Osteoblast (primary cell): ENCODE measurements at regions not wholly inside any gene's neighbourhood (a gene's known extent, or its start where the extent isn't known, plus 50 kb on each side); places are given as distances from the start of the nearest gene placed in this dataset.

Source experiments
- DNase-seq: peaks from one replicate; pipeline ENCODE4 v3.0.0; 2011; ENCODE audit warnings: low spot score, mixed read lengths; ENCODE audit not compliant: insufficient read length; ENCODE audit errors: missing footprints
- H2AFZ ChIP-seq: 2 replicates; pipeline ENCODE4 v1.6.0; 2011; ENCODE audit warnings: mild to moderate bottlenecking, low read length
- H3K27ac ChIP-seq: 2 replicates; pipeline ENCODE4 v1.5.1; 2011; ENCODE audit warnings: mild to moderate bottlenecking, low read depth, low read length, moderate library complexity
- H3K27me3 ChIP-seq: 2 replicates; pipeline ENCODE4 v1.6.0; 2012; ENCODE audit warnings: mild to moderate bottlenecking, control low read depth, inconsistent platforms, low read length, moderate library complexity; ENCODE audit not compliant: insufficient read depth
- H3K36me3 ChIP-seq: 2 replicates; pipeline ENCODE4 v1.5.1; 2011; ENCODE audit warnings: mild to moderate bottlenecking, low read length, control low read depth, moderate library complexity; ENCODE audit not compliant: insufficient read depth
- H3K4me1 ChIP-seq: 2 replicates; pipeline ENCODE4 v1.5.1; 2011; ENCODE audit warnings: mild to moderate bottlenecking, low read length, control low read depth, moderate library complexity; ENCODE audit not compliant: insufficient read depth
- H3K4me2 ChIP-seq: 2 replicates; pipeline ENCODE4 v1.6.0; 2011; ENCODE audit warnings: mild to moderate bottlenecking, low read length; ENCODE audit not compliant: insufficient read depth
- H3K4me3 ChIP-seq: fragments of 200-600 bp; sonication (generic); 3 replicates; pipeline ENCODE4 v1.5.1; 2012; ENCODE audit warnings: mild to moderate bottlenecking, low read length, inconsistent platforms; ENCODE audit not compliant: insufficient read depth
- H3K79me2 ChIP-seq: 2 replicates; pipeline ENCODE4 v1.6.0; 2012; ENCODE audit warnings: mild to moderate bottlenecking, low read length, control low read depth, inconsistent platforms; ENCODE audit not compliant: insufficient read depth
- H3K9me3 ChIP-seq: 2 replicates; pipeline ENCODE4 v1.5.1; 2011; ENCODE audit warnings: low read depth, low read length, control low read depth
- H4K20me1 ChIP-seq: 2 replicates; pipeline ENCODE4 v1.6.0; 2012; ENCODE audit warnings: mild to moderate bottlenecking, low read length, control low read depth; ENCODE audit not compliant: insufficient read depth
- CTCF ChIP-seq: IDR thresholded peaks from 2 replicates; pipeline ENCODE4 v1.5.1; 2011; ENCODE audit warnings: mild to moderate bottlenecking, low read depth, low read length, moderate library complexity; ENCODE audit errors: extremely low read depth

GRCh38 chr22:48256041-48256739 is 1493.7 kb downstream of the TBC1D22A start:
- Histone ChIP-seq H3K79me2 (no peaks in the 10 kb centered on the region), H3K27me3 (no peaks in the 10 kb centered on the region), H3K4me1 (no peaks in the 10 kb centered on the region), H3K9me3 (peaks cover 4% of the 10 kb centered on the region), H3K4me3 (no peak overlapping the region), H3K4me2 (no peak overlapping the region), H4K20me1 (no peaks in the 10 kb centered on the region), H2AFZ (no peak overlapping the region), H3K36me3 (no peaks in the 10 kb centered on the region), H3K27ac (no peak overlapping the region)
- peak; percentile 53 for DNase-seq
- no peak for TF ChIP-seq CTCF

GRCh38 chr22:48254311-48254873 is 1491.9 kb downstream of the TBC1D22A start:
- no peaks in the 10 kb centered on the region for H3K36me3 ChIP-seq
- TF ChIP-seq CTCF: no peak
- H3K79me2 ChIP-seq: no peaks in the 10 kb centered on the region
- no peak overlapping the region for H3K4me3 ChIP-seq
- no peak overlapping the region for H2AFZ ChIP-seq
- no peak overlapping the region for H3K4me2 ChIP-seq
- peaks cover 4% of the 10 kb centered on the region for H3K9me3 ChIP-seq
- H4K20me1 ChIP-seq: no peaks in the 10 kb centered on the region
- DNase-seq: peak; percentile 26
- no peaks in the 10 kb centered on the region for H3K4me1 ChIP-seq
- no peak overlapping the region for H3K27ac ChIP-seq
- H3K27me3 ChIP-seq: no peaks in the 10 kb centered on the region

- Histone ChIP-seq H3K36me3 (no peaks in the 10 kb centered on the region), H3K27ac (no peak overlapping the region)
Observed at GRCh38 chr22:48253573-48253972, 1491.1 kb downstream of the TBC1D22A start.

More at GRCh38 chr22:48253573-48253972, 1491.1 kb downstream of the TBC1D22A start:
- no peak for DNase-seq
- Histone ChIP-seq H3K4me1 (no peaks in the 10 kb centered on the region), H3K79me2 (no peaks in the 10 kb centered on the region), H2AFZ (no peak overlapping the region), H3K4me2 (no peak overlapping the region), H3K9me3 (peaks cover 4% of the 10 kb centered on the region), H3K4me3 (no peak overlapping the region), H3K27me3 (no peaks in the 10 kb centered on the region), H4K20me1 (no peaks in the 10 kb centered on the region)
- TF ChIP-seq CTCF: no peak
